ENCODE measurements at regions not wholly inside any gene's neighbourhood (a gene's known extent, or its start where the extent isn't known, plus 50 kb on each side); places are given as distances from the start of the nearest gene placed in this dataset.

GRCh38 chr2:19652811-19653210, 249.0 kb downstream of the TTC32 start:
- DNase-seq (no peak), ATAC-seq (no peak)
- peaks cover 0 to 22% (median 8%) of the 10 kb centered on the region in 12 donors for H3K4me1 ChIP-seq
- no peaks in the 10 kb centered on the region for H3K9me3 ChIP-seq
- intact Hi-C loops (cut with DNase I): no loop called here
- no peak overlapping the region for H3K4me3 ChIP-seq
- TF ChIP-seq CTCF (IDR thresholded peaks at IDR 0.05): no peak
- no peak for TF ChIP-seq POLR2A (IDR thresholded peaks at IDR 0.05)
- H3K36me3 ChIP-seq: no peaks in the 10 kb centered on the region
- 70 to 92% (median 79%) methylated on average over 1 of the region's 1 CpG for WGBS, 4 donors
- no peak overlapping the region for H3K27ac ChIP-seq
- H3K27me3 ChIP-seq: no peaks in the 10 kb centered on the region

DNA sequence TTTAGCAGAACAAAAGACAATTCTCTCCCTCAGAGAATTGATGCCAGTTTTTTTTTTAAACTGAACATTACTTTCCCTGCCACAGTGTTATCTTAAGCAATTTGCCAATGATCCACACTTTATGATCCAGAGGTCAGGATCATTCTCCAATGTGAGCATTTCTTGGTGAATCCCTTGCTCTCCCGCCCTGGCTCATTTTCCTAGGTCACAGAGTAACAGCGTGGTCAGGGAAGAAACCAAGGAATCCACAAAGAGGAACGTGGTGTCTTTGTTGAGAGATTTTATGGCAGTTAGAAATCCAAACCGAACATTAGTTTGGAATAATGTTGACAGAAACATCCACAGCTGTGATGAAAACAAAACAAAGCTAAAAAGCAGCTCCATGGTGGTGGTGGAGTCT, 250.3 kb downstream of the TTC32 start:
- Histone ChIP-seq H3K9me3 (no peaks in the 10 kb centered on the region), H3K4me3 (no peak overlapping the region), H3K27me3 (no peaks in the 10 kb centered on the region), H3K27ac (no peak overlapping the region), H3K36me3 (no peaks in the 10 kb centered on the region), H3K4me1 (peaks cover 0 to 22% (median 8%) of the 10 kb centered on the region in 12 donors)
- intact Hi-C loops (cut with DNase I): no loop called here
- ATAC-seq: no peak
- 85 to 87% (median 86%) methylated on average over 4 of the region's 4 CpGs for WGBS, 4 donors
- DNase-seq: no peak
- TF ChIP-seq POLR2A (IDR thresholded peaks at IDR 0.05) (no peak), CTCF (IDR thresholded peaks at IDR 0.05) (no peak)

DNA sequence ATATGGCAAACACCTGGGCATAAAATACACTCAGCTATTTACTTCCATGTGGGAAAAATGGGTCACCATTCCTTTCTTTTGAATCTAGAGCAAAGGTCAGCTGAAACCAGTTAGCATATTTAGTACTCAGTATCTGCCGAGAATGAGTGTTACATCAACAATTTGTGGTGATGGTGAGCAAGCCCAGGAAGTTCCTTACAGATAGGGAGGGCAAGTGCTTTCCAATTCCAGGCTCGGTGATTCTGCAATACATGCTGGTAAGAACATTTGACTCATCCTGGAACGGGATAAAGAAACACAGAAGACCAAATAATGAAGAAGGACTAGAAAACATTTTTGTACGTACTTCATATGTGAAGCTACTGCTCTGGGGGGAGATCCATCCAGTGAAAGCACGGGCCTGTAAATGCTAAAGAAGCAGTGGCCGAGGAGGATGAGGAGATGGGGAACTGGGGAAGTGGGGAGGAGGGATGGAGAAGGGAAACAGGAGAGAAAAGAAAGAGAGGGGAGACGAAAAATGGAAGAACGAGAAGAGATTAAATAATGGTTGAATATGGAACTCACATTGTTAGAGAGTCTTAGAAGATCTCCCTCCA, 251.9 kb downstream of the TTC32 start:
- peak overlapping the region in 5 of 12 donors; percentile 18 to 79 (median 37) for H3K27ac ChIP-seq
- WGBS, 4 donors: 58 to 62% (median 60%) methylated on average over 8 of the region's 8 CpGs
- H3K36me3 ChIP-seq: no peaks in the 10 kb centered on the region
- peaks cover 0 to 22% (median 8%) of the 10 kb centered on the region in 12 donors for H3K4me1 ChIP-seq
- H3K27me3 ChIP-seq: no peaks in the 10 kb centered on the region
- intact Hi-C loops (cut with DNase I): no loop called here
- H3K4me3 ChIP-seq: no peak overlapping the region
- DNase-seq (peak in 3 of 5 donors; percentile 33 to 81 (median 61)), ATAC-seq (peak; percentile 92 to 96 (median 94))
- peaks cover 0 to 5% (median 0%) of the 10 kb centered on the region in 12 donors for H3K9me3 ChIP-seq
- TF ChIP-seq CTCF (IDR thresholded peaks at IDR 0.05) (no peak), POLR2A (IDR thresholded peaks at IDR 0.05) (no peak)

- WGBS, 4 donors: 88 to 97% (median 91%) methylated on average over 1 of the region's 1 CpG
- Histone ChIP-seq H3K4me1 (peaks cover 0 to 22% (median 8%) of the 10 kb centered on the region in 12 donors), H3K27ac (peak overlapping the region in 2 of 12 donors; percentile 1 to 79), H3K36me3 (no peaks in the 10 kb centered on the region), H3K4me3 (no peak overlapping the region), H3K9me3 (peaks cover 0 to 10% (median 0%) of the 10 kb centered on the region in 12 donors), H3K27me3 (no peaks in the 10 kb centered on the region)
- no peak for TF ChIP-seq CTCF (IDR thresholded peaks at IDR 0.05)
- no peak for TF ChIP-seq POLR2A (IDR thresholded peaks at IDR 0.05)
- no peak for DNase-seq
- intact Hi-C loops (cut with DNase I): no loop called here
- ATAC-seq: no peak
Observed at GRCh38 chr2:19649142-19649541, 252.6 kb downstream of the TTC32 start.
